AG04449 (cell line): ENCODE measurements at regions not wholly inside any gene's neighbourhood (a gene's known extent, or its start where the extent isn't known, plus 50 kb on each side); places are given as distances from the start of the nearest gene placed in this dataset.

Experiments
- CTCF ChIA-PET: fragments of 350-600 bp; formaldehyde crosslinking; extraction: SDS; loops from one replicate; lab custom pipeline; 2021; ENCODE audit warnings: antibody characterized with exemption; lab: Yijun Ruan, JAX
- POLR2A ChIA-PET: fragments of 400-600, 350-600 bp; formaldehyde crosslinking; extraction: SDS; loops from one replicate; lab custom pipeline; 2020; ENCODE audit warnings: antibody characterized with exemption, inconsistent platforms; lab: Yijun Ruan, JAX
- DNase-seq: peaks from one replicate; pipeline ENCODE4 v3.0.0-alpha.2; 2010; ENCODE audit warnings: low read depth, low spot score
- H3K4me3 ChIP-seq: 2 replicates; pipeline ENCODE4 v1.5.1; 2011; ENCODE audit warnings: low read depth, mild to moderate bottlenecking, control low read depth, low read length
- CTCF ChIP-seq: IDR thresholded peaks from one replicate; pipeline ENCODE4 v1.5.1; 2011; ENCODE audit warnings: mild to moderate bottlenecking, moderate library complexity, low read length, control low read depth, inconsistent platforms; ENCODE audit not compliant: insufficient read depth; ENCODE audit errors: missing control alignments

GRCh38 chr3:84783281-84783680 is 175.5 kb upstream of the CADM2 start:
- POLR2A ChIA-PET, result no interaction called here
- CTCF ChIA-PET, result no interaction called here
- TF ChIP-seq CTCF, result no peak
- DNase-seq, result no peak
- no peak overlapping the region for H3K4me3 ChIP-seq

DNA sequence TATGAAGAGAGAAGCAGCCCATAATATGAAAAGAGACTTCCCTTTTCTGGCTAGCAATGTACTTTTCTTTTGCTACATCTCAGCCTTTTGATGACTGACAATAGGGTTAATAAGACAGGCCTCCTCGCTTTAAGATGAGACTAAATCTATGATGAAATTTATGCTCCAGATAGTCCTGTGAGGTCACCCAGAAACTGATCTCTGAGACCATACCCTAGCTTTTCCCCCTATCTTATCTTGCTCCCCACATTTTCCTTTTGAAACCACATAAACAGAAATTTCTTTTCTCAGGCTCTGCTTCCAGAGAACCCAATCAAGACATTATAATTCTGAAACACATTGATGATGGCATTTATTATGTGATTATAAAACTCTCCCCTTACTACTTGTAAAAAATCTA is 168.8 kb upstream of the CADM2 start:
- CTCF ChIA-PET, result no interaction called here
- TF ChIP-seq CTCF, result no peak
- POLR2A ChIA-PET, result no interaction called here

DNA sequence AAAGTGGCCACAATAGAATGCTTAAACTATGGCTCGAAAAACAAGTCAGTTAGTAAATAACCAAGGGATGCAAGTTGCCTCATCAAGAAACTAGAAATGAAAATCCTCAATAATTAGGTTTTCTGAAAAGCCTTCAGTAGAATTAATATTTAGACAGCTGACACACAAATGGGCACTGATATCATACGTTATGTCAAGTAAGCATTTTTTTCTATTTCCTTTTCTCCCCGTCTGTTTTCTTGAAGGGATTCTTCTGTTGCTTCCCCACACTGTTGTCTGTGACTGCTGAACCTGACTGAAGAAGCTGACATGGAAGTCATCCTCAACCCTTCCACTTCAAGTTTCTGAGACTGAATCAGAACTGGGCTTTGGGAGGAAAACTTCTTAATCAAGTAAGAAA is 151.8 kb upstream of the CADM2 start:
- DNase-seq, result no peak
- CTCF ChIA-PET, result no interaction called here
- POLR2A ChIA-PET, result no interaction called here
- no peak for TF ChIP-seq CTCF
- H3K4me3 ChIP-seq, result no peak overlapping the region

More for the DNA sequence above, 168.8 kb upstream of the CADM2 start:
- H3K4me3 ChIP-seq, result no peak overlapping the region
- no peak for DNase-seq

- no peak overlapping the region for H3K4me3 ChIP-seq
Observed at GRCh38 chr3:84820126-84820525, 138.7 kb upstream of the CADM2 start.

GRCh38 chr3:84820906-84821305 is 137.9 kb upstream of the CADM2 start:
- TF ChIP-seq CTCF, result no peak
- no peak overlapping the region for H3K4me3 ChIP-seq
- no peak for DNase-seq
- ChIA-PET POLR2A (no interaction called here), CTCF (no interaction called here)

More at GRCh38 chr3:84820126-84820525, 138.7 kb upstream of the CADM2 start:
- CTCF ChIA-PET, result no interaction called here
- POLR2A ChIA-PET, result no interaction called here
- DNase-seq, result no peak
- no peak for TF ChIP-seq CTCF

DNA sequence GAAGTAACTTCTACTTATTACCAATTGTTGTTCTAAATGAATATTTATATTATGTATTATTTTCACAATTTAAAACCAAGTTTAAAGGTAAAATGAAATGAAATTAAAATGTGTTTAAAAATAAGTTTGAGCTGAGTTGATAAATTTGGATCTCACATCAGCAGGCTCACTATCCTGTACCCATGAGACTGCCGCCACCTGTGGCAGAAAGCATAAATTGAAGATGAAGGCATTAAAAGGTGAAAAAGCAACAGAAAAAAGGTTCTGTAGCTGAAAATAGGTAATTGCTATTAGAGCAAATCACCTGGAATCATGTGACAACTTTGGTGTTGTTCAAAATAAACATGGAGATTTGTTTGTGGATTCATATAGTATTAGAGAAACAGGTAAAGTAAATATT is 133.0 kb upstream of the CADM2 start:
- CTCF ChIA-PET, result no interaction called here
- TF ChIP-seq CTCF, result no peak
- POLR2A ChIA-PET, result no interaction called here

More for the DNA sequence above, 133.0 kb upstream of the CADM2 start:
- no peak for DNase-seq
- no peak overlapping the region for H3K4me3 ChIP-seq
